ENCODE measurements at regions not wholly inside any gene's neighbourhood (a gene's known extent, or its start where the extent isn't known, plus 50 kb on each side); places are given as distances from the start of the nearest gene placed in this dataset.
"Not testable (repeated sequence)": the region's sequence is repeated elsewhere in the genome, so short reads cannot be mapped to it uniquely, and the experiment has no call there.

GRCh38 chr14:106027759-106028158, 501.4 kb downstream of the TMEM121 start:
- H3K4me3 ChIP-seq (ENCODE audit: low read length); H3K4me1 ChIP-seq (ENCODE audit: insufficient read depth, low read length); H3K27ac ChIP-seq (ENCODE audit: low read length); H3K9ac ChIP-seq (ENCODE audit: low read depth, low read length); H3K27me3 ChIP-seq (ENCODE audit: insufficient read depth, low read length); H3K36me3 ChIP-seq (ENCODE audit: insufficient read depth, low read depth, low read length): not testable (repeated sequence)
- H3K9me3 ChIP-seq (ENCODE audit: insufficient read depth, low read depth, low read length) = peaks cover 91% of the 10 kb centered on the region

- H3K9me3 ChIP-seq (ENCODE audit: insufficient read depth, low read depth, low read length) = peaks cover 91% of the 10 kb centered on the region
- H3K36me3 ChIP-seq (ENCODE audit: insufficient read depth, low read depth, low read length) = no peaks in the 10 kb centered on the region
- H3K27ac ChIP-seq (ENCODE audit: low read length) = no peak overlapping the region
- H3K4me3 ChIP-seq (ENCODE audit: low read length) = no peak overlapping the region
- H3K27me3 ChIP-seq (ENCODE audit: insufficient read depth, low read length) = no peaks in the 10 kb centered on the region
- H3K9ac ChIP-seq (ENCODE audit: low read depth, low read length) = no peak overlapping the region
- H3K4me1 ChIP-seq (ENCODE audit: insufficient read depth, low read length) = no peaks in the 10 kb centered on the region
Observed at GRCh38 chr14:106029959-106030358, 503.6 kb downstream of the TMEM121 start.

GRCh38 chr14:106037380-106037779, 511.0 kb downstream of the TMEM121 start:
- H3K9ac ChIP-seq (ENCODE audit: low read depth, low read length) = no peak overlapping the region
- H3K27ac ChIP-seq (ENCODE audit: low read length) = no peak overlapping the region
- H3K9me3 ChIP-seq (ENCODE audit: insufficient read depth, low read depth, low read length) = peaks cover 93% of the 10 kb centered on the region
- H3K4me3 ChIP-seq (ENCODE audit: low read length) = no peak overlapping the region
- no peaks in the 10 kb centered on the region for H3K4me1 ChIP-seq (ENCODE audit: insufficient read depth, low read length)
- no peaks in the 10 kb centered on the region for H3K27me3 ChIP-seq (ENCODE audit: insufficient read depth, low read length)
- no peaks in the 10 kb centered on the region for H3K36me3 ChIP-seq (ENCODE audit: insufficient read depth, low read depth, low read length)

GRCh38 chr14:106038263-106038662, 511.9 kb downstream of the TMEM121 start:
- H3K9ac ChIP-seq (ENCODE audit: low read depth, low read length) = no peak overlapping the region
- H3K4me1 ChIP-seq (ENCODE audit: insufficient read depth, low read length) = no peaks in the 10 kb centered on the region
- H3K27ac ChIP-seq (ENCODE audit: low read length) = no peak overlapping the region
- H3K9me3 ChIP-seq (ENCODE audit: insufficient read depth, low read depth, low read length) = peaks cover 90% of the 10 kb centered on the region
- no peaks in the 10 kb centered on the region for H3K36me3 ChIP-seq (ENCODE audit: insufficient read depth, low read depth, low read length)
- no peaks in the 10 kb centered on the region for H3K27me3 ChIP-seq (ENCODE audit: insufficient read depth, low read length)
- no peak overlapping the region for H3K4me3 ChIP-seq (ENCODE audit: low read length)

GRCh38 chr14:106039400-106039799, 513.0 kb downstream of the TMEM121 start:
- H3K9ac ChIP-seq (ENCODE audit: low read depth, low read length) = no peak overlapping the region
- no peak overlapping the region for H3K27ac ChIP-seq (ENCODE audit: low read length)
- no peaks in the 10 kb centered on the region for H3K4me1 ChIP-seq (ENCODE audit: insufficient read depth, low read length)
- peaks cover 89% of the 10 kb centered on the region for H3K9me3 ChIP-seq (ENCODE audit: insufficient read depth, low read depth, low read length)
- H3K4me3 ChIP-seq (ENCODE audit: low read length) = no peak overlapping the region
- no peaks in the 10 kb centered on the region for H3K36me3 ChIP-seq (ENCODE audit: insufficient read depth, low read depth, low read length)
- H3K27me3 ChIP-seq (ENCODE audit: insufficient read depth, low read length) = no peaks in the 10 kb centered on the region

GRCh38 chr14:106044515-106044914, 518.1 kb downstream of the TMEM121 start:
- Histone ChIP-seq H3K27me3 (ENCODE audit: insufficient read depth, low read length) (no peaks in the 10 kb centered on the region), H3K4me1 (ENCODE audit: insufficient read depth, low read length) (no peaks in the 10 kb centered on the region), H3K27ac (ENCODE audit: low read length) (no peak overlapping the region), H3K4me3 (ENCODE audit: low read length) (no peak overlapping the region), H3K36me3 (ENCODE audit: insufficient read depth, low read depth, low read length) (no peaks in the 10 kb centered on the region), H3K9ac (ENCODE audit: low read depth, low read length) (no peak overlapping the region), H3K9me3 (ENCODE audit: insufficient read depth, low read depth, low read length) (peaks cover 89% of the 10 kb centered on the region)

GRCh38 chr14:106044949-106045596, 518.7 kb downstream of the TMEM121 start:
- Histone ChIP-seq H3K4me1 (ENCODE audit: insufficient read depth, low read length) (no peaks in the 10 kb centered on the region), H3K27ac (ENCODE audit: low read length) (no peak overlapping the region), H3K9ac (ENCODE audit: low read depth, low read length) (no peak overlapping the region), H3K27me3 (ENCODE audit: insufficient read depth, low read length) (no peaks in the 10 kb centered on the region), H3K36me3 (ENCODE audit: insufficient read depth, low read depth, low read length) (no peaks in the 10 kb centered on the region), H3K9me3 (ENCODE audit: insufficient read depth, low read depth, low read length) (peaks cover 89% of the 10 kb centered on the region), H3K4me3 (ENCODE audit: low read length) (no peak overlapping the region)

GRCh38 chr14:106051796-106052195, 525.4 kb downstream of the TMEM121 start:
- Histone ChIP-seq H3K27me3 (ENCODE audit: insufficient read depth, low read length) (no peaks in the 10 kb centered on the region), H3K9me3 (ENCODE audit: insufficient read depth, low read depth, low read length) (peaks cover 99% of the 10 kb centered on the region), H3K9ac (ENCODE audit: low read depth, low read length) (no peak overlapping the region), H3K4me1 (ENCODE audit: insufficient read depth, low read length) (no peaks in the 10 kb centered on the region), H3K36me3 (ENCODE audit: insufficient read depth, low read depth, low read length) (no peaks in the 10 kb centered on the region), H3K4me3 (ENCODE audit: low read length) (no peak overlapping the region), H3K27ac (ENCODE audit: low read length) (no peak overlapping the region)

- Histone ChIP-seq H3K27me3 (ENCODE audit: insufficient read depth, low read length) (no peaks in the 10 kb centered on the region), H3K27ac (ENCODE audit: low read length) (no peak overlapping the region), H3K4me1 (ENCODE audit: insufficient read depth, low read length) (no peaks in the 10 kb centered on the region), H3K9ac (ENCODE audit: low read depth, low read length) (no peak overlapping the region), H3K9me3 (ENCODE audit: insufficient read depth, low read depth, low read length) (peaks cover 94% of the 10 kb centered on the region), H3K36me3 (ENCODE audit: insufficient read depth, low read depth, low read length) (no peaks in the 10 kb centered on the region), H3K4me3 (ENCODE audit: low read length) (no peak overlapping the region)
Observed at GRCh38 chr14:106055289-106055688, 528.9 kb downstream of the TMEM121 start.

- Histone ChIP-seq H3K9me3 (ENCODE audit: insufficient read depth, low read depth, low read length) (peaks cover 91% of the 10 kb centered on the region), H3K27ac (ENCODE audit: low read length) (no peak overlapping the region), H3K4me1 (ENCODE audit: insufficient read depth, low read length) (no peaks in the 10 kb centered on the region), H3K9ac (ENCODE audit: low read depth, low read length) (no peak overlapping the region), H3K36me3 (ENCODE audit: insufficient read depth, low read depth, low read length) (no peaks in the 10 kb centered on the region), H3K27me3 (ENCODE audit: insufficient read depth, low read length) (no peaks in the 10 kb centered on the region), H3K4me3 (ENCODE audit: low read length) (no peak overlapping the region)
Observed at GRCh38 chr14:106058342-106058741, 532.0 kb downstream of the TMEM121 start.

- no peak overlapping the region for H3K9ac ChIP-seq (ENCODE audit: low read depth, low read length)
- H3K4me3 ChIP-seq (ENCODE audit: low read length) = no peak overlapping the region
- no peaks in the 10 kb centered on the region for H3K36me3 ChIP-seq (ENCODE audit: insufficient read depth, low read depth, low read length)
- no peaks in the 10 kb centered on the region for H3K4me1 ChIP-seq (ENCODE audit: insufficient read depth, low read length)
- H3K27me3 ChIP-seq (ENCODE audit: insufficient read depth, low read length) = no peaks in the 10 kb centered on the region
- no peak overlapping the region for H3K27ac ChIP-seq (ENCODE audit: low read length)
- peaks cover 90% of the 10 kb centered on the region for H3K9me3 ChIP-seq (ENCODE audit: insufficient read depth, low read depth, low read length)
Observed at GRCh38 chr14:106060276-106060975, 534.0 kb downstream of the TMEM121 start.

GRCh38 chr14:106061877-106062500, 535.6 kb downstream of the TMEM121 start:
- H3K27ac ChIP-seq (ENCODE audit: low read length); H3K27me3 ChIP-seq (ENCODE audit: insufficient read depth, low read length); H3K4me3 ChIP-seq (ENCODE audit: low read length); H3K4me1 ChIP-seq (ENCODE audit: insufficient read depth, low read length); H3K9ac ChIP-seq (ENCODE audit: low read depth, low read length); H3K36me3 ChIP-seq (ENCODE audit: insufficient read depth, low read depth, low read length): not testable (repeated sequence)
- peaks cover 92% of the 10 kb centered on the region for H3K9me3 ChIP-seq (ENCODE audit: insufficient read depth, low read depth, low read length)
